ENCODE measurements at regions not wholly inside any gene's neighbourhood (a gene's known extent, or its start where the extent isn't known, plus 50 kb on each side); places are given as distances from the start of the nearest gene placed in this dataset.

DNA sequence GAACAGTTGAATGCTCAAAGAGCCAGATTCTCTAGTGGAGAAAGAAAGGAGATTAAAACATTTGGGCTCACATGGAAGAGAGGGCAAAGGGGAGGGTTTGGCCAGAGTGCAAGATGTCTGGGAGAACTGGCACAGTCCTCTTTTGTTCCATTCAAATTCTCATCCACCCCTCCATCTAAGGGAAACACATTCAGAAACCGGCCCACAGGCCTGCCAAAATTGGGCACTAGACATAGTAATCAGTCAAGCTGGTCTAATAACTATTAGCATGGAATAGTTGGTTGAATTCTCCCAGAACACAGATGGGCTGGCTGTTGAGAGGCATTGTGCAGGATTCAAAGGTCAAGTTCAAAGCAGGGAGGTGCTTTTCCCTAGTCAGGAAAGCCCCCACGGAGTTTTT, 341.4 kb upstream of the IRAK1BP1 start:
- Histone ChIP-seq H3K36me3 (ENCODE audit: control insufficient read depth in 2 of 2, insufficient read depth in 1 of 2, low read length in 2 of 2) (no peaks in the 10 kb centered on the region), H3K4me1 (ENCODE audit: control insufficient read depth, insufficient read depth, low read length) (no peaks in the 10 kb centered on the region), H3K9me3 (ENCODE audit: control insufficient read depth, insufficient read depth, low read depth, low read length) (no peaks in the 10 kb centered on the region), H3K27ac (ENCODE audit: extremely low read depth, low read depth, low read length) (no peak overlapping the region), H3K4me3 (ENCODE audit: low read depth, low read length) (no peak overlapping the region)
- TF ChIP-seq OSR2 (tag by site-specific recombination; IDR thresholded peaks at IDR 0.05) (no peak), ZNF341 (tag by site-specific recombination; IDR thresholded peaks at IDR 0.05; ENCODE audit: low read depth) (no peak), ZNF518A (tag by site-specific recombination; conservative IDR thresholded peaks at IDR 0.05; ENCODE audit: low read depth) (no peak)
- TF ChIP-seq, protein P1, sequence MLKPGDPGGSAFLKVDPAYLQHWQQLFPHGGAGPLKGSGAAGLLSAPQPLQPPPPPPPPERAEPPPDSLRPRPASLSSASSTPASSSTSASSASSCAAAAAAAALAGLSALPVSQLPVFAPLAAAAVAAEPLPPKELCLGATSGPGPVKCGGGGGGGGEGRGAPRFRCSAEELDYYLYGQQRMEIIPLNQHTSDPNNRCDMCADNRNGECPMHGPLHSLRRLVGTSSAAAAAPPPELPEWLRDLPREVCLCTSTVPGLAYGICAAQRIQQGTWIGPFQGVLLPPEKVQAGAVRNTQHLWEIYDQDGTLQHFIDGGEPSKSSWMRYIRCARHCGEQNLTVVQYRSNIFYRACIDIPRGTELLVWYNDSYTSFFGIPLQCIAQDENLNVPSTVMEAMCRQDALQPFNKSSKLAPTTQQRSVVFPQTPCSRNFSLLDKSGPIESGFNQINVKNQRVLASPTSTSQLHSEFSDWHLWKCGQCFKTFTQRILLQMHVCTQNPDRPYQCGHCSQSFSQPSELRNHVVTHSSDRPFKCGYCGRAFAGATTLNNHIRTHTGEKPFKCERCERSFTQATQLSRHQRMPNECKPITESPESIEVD (tag by site-specific recombination; IDR thresholded peaks at IDR 0.05), result no peak
- ChIA-PET POLR2A (no interaction called here), CTCF (no interaction called here)

- Histone ChIP-seq H3K4me1 (ENCODE audit: control insufficient read depth, insufficient read depth, low read length) (no peaks in the 10 kb centered on the region), H3K27ac (ENCODE audit: extremely low read depth, low read depth, low read length) (no peak overlapping the region), H3K4me3 (ENCODE audit: low read depth, low read length) (no peak overlapping the region), H3K9me3 (ENCODE audit: control insufficient read depth, insufficient read depth, low read depth, low read length) (no peaks in the 10 kb centered on the region), H3K36me3 (ENCODE audit: control insufficient read depth in 2 of 2, insufficient read depth in 1 of 2, low read length in 2 of 2) (no peaks in the 10 kb centered on the region)
- TF ChIP-seq, protein P2, sequence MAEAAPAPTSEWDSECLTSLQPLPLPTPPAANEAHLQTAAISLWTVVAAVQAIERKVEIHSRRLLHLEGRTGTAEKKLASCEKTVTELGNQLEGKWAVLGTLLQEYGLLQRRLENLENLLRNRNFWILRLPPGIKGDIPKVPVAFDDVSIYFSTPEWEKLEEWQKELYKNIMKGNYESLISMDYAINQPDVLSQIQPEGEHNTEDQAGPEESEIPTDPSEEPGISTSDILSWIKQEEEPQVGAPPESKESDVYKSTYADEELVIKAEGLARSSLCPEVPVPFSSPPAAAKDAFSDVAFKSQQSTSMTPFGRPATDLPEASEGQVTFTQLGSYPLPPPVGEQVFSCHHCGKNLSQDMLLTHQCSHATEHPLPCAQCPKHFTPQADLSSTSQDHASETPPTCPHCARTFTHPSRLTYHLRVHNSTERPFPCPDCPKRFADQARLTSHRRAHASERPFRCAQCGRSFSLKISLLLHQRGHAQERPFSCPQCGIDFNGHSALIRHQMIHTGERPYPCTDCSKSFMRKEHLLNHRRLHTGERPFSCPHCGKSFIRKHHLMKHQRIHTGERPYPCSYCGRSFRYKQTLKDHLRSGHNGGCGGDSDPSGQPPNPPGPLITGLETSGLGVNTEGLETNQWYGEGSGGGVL (tag by site-specific recombination; IDR thresholded peaks at IDR 0.05), result no peak
- TF ChIP-seq ZNF664 (tag by site-specific recombination; IDR thresholded peaks at IDR 0.05) (no peak), ZNF623 (tag by site-specific recombination; IDR thresholded peaks at IDR 0.05) (no peak), ZNF571 (tag by site-specific recombination; IDR thresholded peaks at IDR 0.05) (no peak), ZNF423 (tag by site-specific recombination; IDR thresholded peaks at IDR 0.05) (no peak), ZNF114 (tag by site-specific recombination; IDR thresholded peaks at IDR 0.05) (no peak), KLF16 (tag by site-specific recombination; IDR thresholded peaks at IDR 0.05) (no peak), ZBTB20 (tag by site-specific recombination; IDR thresholded peaks at IDR 0.05) (no peak), ZNF169 (tag by site-specific recombination; IDR thresholded peaks at IDR 0.05) (no peak), SCRT1 (tag by site-specific recombination; IDR thresholded peaks at IDR 0.05; ENCODE audit: borderline replicate concordance) (no peak), WT1 (tag by site-specific recombination; IDR thresholded peaks at IDR 0.05) (no peak), ZNF184 (tag by site-specific recombination; IDR thresholded peaks at IDR 0.05) (no peak), GLIS2 (tag by site-specific recombination; IDR thresholded peaks at IDR 0.05) (no peak)
- TF ChIP-seq, protein P3, sequence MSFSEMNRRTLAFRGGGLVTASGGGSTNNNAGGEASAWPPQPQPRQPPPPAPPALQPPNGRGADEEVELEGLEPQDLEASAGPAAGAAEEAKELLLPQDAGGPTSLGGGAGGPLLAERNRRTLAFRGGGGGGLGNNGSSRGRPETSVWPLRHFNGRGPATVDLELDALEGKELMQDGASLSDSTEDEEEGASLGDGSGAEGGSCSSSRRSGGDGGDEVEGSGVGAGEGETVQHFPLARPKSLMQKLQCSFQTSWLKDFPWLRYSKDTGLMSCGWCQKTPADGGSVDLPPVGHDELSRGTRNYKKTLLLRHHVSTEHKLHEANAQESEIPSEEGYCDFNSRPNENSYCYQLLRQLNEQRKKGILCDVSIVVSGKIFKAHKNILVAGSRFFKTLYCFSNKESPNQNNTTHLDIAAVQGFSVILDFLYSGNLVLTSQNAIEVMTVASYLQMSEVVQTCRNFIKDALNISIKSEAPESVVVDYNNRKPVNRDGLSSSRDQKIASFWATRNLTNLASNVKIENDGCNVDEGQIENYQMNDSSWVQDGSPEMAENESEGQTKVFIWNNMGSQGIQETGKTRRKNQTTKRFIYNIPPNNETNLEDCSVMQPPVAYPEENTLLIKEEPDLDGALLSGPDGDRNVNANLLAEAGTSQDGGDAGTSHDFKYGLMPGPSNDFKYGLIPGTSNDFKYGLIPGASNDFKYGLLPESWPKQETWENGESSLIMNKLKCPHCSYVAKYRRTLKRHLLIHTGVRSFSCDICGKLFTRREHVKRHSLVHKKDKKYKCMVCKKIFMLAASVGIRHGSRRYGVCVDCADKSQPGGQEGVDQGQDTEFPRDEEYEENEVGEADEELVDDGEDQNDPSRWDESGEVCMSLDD (tag by site-specific recombination; IDR thresholded peaks at IDR 0.05), result no peak
- TF ChIP-seq, protein P4, sequence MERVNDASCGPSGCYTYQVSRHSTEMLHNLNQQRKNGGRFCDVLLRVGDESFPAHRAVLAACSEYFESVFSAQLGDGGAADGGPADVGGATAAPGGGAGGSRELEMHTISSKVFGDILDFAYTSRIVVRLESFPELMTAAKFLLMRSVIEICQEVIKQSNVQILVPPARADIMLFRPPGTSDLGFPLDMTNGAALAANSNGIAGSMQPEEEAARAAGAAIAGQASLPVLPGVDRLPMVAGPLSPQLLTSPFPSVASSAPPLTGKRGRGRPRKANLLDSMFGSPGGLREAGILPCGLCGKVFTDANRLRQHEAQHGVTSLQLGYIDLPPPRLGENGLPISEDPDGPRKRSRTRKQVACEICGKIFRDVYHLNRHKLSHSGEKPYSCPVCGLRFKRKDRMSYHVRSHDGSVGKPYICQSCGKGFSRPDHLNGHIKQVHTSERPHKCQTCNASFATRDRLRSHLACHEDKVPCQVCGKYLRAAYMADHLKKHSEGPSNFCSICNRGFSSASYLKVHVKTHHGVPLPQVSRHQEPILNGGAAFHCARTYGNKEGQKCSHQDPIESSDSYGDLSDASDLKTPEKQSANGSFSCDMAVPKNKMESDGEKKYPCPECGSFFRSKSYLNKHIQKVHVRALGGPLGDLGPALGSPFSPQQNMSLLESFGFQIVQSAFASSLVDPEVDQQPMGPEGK (tag by site-specific recombination; IDR thresholded peaks at IDR 0.05), result no peak
- CTCF ChIA-PET, result no interaction called here
- POLR2A ChIA-PET, result no interaction called here
Observed at GRCh38 chr6:78526432-78526831, 340.9 kb upstream of the IRAK1BP1 start.

All from HEK293 (cell line).